ENCODE measurements at regions not wholly inside any gene's neighbourhood (a gene's known extent, or its start where the extent isn't known, plus 50 kb on each side); places are given as distances from the start of the nearest gene placed in this dataset.

- no peak for TF ChIP-seq CTCF (conservative IDR thresholded peaks at IDR 0.05 in 1 of 2, IDR thresholded peaks at IDR 0.05 in 1 of 2; ENCODE audit: extremely low read depth in 1 of 2, insufficient read depth in 1 of 2, low read depth in 1 of 2, low read length in 2 of 2)
- no peak for TF ChIP-seq EZH2 (IDR thresholded peaks at IDR 0.05; ENCODE audit: borderline replicate concordance, low read length)
Observed at GRCh38 chr14:73774671-73775070, 60.5 kb upstream of the PNMA1 start.

Measured in mammary epithelial cell (primary cell).